ENCODE measurements at regions not wholly inside any gene's neighbourhood (a gene's known extent, or its start where the extent isn't known, plus 50 kb on each side); places are given as distances from the start of the nearest gene placed in this dataset.

DNA sequence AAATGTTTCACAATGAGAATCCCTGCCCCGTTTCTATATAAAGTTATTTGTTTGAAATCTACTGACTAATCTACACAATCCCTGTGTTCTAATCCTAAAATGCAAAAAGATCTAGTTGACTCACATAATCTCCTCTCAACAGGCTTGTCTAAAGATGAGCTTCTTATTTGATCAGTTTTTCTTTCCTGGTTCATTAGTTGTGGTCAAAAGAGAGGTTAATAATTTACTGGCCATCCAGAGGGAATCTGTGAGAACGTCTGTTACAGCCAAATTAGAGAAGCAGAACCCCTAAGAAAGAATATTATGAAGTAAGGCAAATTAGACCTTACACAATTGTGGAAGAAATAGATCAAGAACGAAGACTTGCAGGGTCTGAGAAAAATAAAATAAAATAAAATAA, 173.7 kb upstream of the ANO3 start:
- TF ChIP-seq POLR2A (IDR thresholded peaks at IDR 0.05) = no peak
- TF ChIP-seq, protein P1, sequence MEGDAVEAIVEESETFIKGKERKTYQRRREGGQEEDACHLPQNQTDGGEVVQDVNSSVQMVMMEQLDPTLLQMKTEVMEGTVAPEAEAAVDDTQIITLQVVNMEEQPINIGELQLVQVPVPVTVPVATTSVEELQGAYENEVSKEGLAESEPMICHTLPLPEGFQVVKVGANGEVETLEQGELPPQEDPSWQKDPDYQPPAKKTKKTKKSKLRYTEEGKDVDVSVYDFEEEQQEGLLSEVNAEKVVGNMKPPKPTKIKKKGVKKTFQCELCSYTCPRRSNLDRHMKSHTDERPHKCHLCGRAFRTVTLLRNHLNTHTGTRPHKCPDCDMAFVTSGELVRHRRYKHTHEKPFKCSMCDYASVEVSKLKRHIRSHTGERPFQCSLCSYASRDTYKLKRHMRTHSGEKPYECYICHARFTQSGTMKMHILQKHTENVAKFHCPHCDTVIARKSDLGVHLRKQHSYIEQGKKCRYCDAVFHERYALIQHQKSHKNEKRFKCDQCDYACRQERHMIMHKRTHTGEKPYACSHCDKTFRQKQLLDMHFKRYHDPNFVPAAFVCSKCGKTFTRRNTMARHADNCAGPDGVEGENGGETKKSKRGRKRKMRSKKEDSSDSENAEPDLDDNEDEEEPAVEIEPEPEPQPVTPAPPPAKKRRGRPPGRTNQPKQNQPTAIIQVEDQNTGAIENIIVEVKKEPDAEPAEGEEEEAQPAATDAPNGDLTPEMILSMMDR (IDR thresholded peaks at IDR 0.05) = no peak
